ENCODE measurements at regions not wholly inside any gene's neighbourhood (a gene's known extent, or its start where the extent isn't known, plus 50 kb on each side); places are given as distances from the start of the nearest gene placed in this dataset.
A peak's percentile ranks its signal among the peaks of the same experiment; 100 is the strongest.

DNA sequence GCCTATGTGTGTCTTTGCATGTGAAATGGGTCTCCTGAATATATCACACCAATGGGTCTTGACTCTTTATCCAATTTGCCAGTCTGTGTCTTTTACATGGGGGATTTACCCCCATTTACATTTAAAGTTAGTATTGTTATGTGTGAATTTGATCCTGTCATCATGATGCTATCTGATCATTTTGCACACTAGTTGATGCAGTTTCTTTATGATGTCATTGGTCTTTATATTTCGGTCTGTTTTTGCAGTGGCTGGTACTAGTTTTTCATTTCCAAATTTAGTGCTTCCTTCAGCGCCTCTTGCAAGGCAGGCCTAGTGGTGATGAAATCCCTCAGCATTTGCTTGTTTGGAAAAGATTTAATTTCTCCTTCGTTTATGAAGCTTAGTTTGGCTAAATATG is 555.2 kb upstream of the BTBD3 start:
- no peak overlapping the region for H3K27ac ChIP-seq
- H3K9me3 ChIP-seq = no peaks in the 10 kb centered on the region
- no peak for ATAC-seq
- H3K27me3 ChIP-seq (ENCODE audit: low read depth) = no peaks in the 10 kb centered on the region
- no peaks in the 10 kb centered on the region for H3K4me1 ChIP-seq
- H3K36me3 ChIP-seq = no peaks in the 10 kb centered on the region
- no peak for DNase-seq
- H3K4me3 ChIP-seq = no peak overlapping the region
- intact Hi-C loops (cut with DNase I) = no loop called here
- TF ChIP-seq, protein P1, sequence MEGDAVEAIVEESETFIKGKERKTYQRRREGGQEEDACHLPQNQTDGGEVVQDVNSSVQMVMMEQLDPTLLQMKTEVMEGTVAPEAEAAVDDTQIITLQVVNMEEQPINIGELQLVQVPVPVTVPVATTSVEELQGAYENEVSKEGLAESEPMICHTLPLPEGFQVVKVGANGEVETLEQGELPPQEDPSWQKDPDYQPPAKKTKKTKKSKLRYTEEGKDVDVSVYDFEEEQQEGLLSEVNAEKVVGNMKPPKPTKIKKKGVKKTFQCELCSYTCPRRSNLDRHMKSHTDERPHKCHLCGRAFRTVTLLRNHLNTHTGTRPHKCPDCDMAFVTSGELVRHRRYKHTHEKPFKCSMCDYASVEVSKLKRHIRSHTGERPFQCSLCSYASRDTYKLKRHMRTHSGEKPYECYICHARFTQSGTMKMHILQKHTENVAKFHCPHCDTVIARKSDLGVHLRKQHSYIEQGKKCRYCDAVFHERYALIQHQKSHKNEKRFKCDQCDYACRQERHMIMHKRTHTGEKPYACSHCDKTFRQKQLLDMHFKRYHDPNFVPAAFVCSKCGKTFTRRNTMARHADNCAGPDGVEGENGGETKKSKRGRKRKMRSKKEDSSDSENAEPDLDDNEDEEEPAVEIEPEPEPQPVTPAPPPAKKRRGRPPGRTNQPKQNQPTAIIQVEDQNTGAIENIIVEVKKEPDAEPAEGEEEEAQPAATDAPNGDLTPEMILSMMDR (IDR thresholded peaks at IDR 0.05) = no peak

DNA sequence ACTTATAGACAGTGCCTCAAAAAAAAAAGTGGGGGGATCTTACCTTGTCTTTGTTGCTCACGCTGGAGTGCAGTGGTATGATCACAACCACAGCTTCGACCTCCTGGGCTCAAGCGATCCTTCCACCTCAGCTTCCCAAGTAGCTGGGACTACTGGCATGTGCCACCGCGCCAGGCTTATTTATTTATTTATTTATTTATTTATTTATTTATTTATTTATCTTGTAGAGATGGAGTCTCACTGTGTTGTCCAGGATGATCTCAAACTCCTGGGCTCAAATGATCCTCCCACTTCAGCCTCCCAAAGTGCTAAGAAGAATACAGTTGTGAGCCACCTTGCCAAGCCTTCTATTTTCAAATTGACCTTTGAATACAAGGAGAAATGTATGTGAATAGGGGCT is 553.0 kb upstream of the BTBD3 start:
- no peaks in the 10 kb centered on the region for H3K4me1 ChIP-seq
- no peak overlapping the region for H3K27ac ChIP-seq
- no peaks in the 10 kb centered on the region for H3K27me3 ChIP-seq (ENCODE audit: low read depth)
- DNase-seq (no peak), ATAC-seq (no peak)
- intact Hi-C loops (cut with DNase I) = no loop called here
- no peaks in the 10 kb centered on the region for H3K36me3 ChIP-seq
- H3K4me3 ChIP-seq = no peak overlapping the region
- TF ChIP-seq, protein P1 (IDR thresholded peaks at IDR 0.05) = no peak
- H3K9me3 ChIP-seq = no peaks in the 10 kb centered on the region

DNA sequence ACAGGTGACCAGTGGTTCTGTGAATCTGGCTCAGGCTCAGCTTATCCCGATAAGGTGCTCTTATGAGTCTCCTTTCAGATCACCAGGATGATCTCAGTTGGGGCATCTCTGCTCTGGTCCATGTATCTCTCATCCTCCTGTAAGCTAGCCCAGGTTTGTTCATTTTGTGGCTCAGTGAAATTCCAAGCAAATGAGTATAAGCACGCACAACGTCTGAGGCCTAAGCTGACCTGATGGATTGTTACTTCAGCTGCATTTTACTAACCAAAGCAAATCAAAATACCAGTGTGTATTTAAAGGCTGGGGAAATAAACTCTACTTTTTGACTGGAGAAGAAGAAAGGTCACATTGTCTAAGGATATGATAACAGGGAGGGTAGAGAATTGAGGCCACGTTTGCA is 551.0 kb upstream of the BTBD3 start:
- intact Hi-C loops (cut with DNase I) = no loop called here
- DNase-seq (no peak), ATAC-seq (no peak)
- Histone ChIP-seq H3K9me3 (no peaks in the 10 kb centered on the region), H3K36me3 (no peaks in the 10 kb centered on the region), H3K27ac (no peak overlapping the region), H3K27me3 (ENCODE audit: low read depth) (no peaks in the 10 kb centered on the region), H3K4me3 (no peak overlapping the region), H3K4me1 (no peaks in the 10 kb centered on the region)
- TF ChIP-seq, protein P1 (IDR thresholded peaks at IDR 0.05) = no peak

DNA sequence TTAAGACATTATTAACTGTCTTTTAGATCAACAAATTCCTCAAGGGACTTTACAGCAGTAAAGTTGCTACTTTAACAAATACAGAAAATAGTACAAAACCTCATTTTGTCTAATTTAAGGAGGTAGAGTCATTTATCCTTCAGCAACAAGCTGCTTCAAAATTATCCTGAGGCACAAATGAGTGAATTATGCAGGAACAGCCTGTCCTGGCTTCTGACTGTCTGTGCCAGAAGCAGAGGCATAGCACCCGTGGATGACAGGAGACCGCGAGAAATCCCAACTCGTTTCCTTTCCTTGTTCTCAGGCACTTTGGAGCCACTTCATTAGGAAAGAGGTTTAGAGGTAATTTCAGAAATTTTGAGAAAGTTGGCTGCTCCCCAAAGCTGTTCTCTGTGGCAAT is 549.2 kb upstream of the BTBD3 start:
- no peak for ATAC-seq
- no peak for DNase-seq
- no peaks in the 10 kb centered on the region for H3K36me3 ChIP-seq
- TF ChIP-seq, protein P1 (IDR thresholded peaks at IDR 0.05) = no peak
- intact Hi-C loops (cut with DNase I) = no loop called here
- H3K4me1 ChIP-seq = no peaks in the 10 kb centered on the region
- no peak overlapping the region for H3K27ac ChIP-seq
- no peak overlapping the region for H3K4me3 ChIP-seq
- H3K27me3 ChIP-seq (ENCODE audit: low read depth) = no peaks in the 10 kb centered on the region
- H3K9me3 ChIP-seq = no peaks in the 10 kb centered on the region

DNA sequence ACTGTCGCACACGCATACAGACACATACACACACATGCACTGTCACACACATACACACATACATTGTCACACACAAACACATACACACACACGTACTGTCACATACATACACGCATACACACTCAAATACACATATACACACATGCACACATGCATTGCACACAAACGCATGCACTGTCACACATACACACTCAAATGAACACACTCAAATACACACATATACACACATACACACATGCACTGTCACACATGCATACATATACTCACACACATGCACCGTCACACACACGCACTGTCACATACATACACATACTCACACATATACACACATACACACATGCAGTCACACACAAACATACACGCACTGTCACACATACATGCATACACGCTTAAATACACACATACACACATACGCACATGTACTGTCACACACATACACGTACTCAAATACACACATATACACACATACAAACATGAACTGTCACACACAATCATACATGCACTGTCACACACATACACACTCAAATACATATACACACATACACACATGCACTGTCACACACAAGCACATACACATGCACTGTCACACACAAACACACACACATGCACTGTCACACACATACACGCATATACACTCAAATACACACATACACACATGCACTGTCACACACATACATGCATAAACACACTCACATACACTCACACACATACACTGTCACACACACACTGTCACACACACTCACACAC is 548.6 kb upstream of the BTBD3 start:
- Histone ChIP-seq H3K27ac (no peak overlapping the region), H3K4me1 (no peaks in the 10 kb centered on the region), H3K4me3 (no peak overlapping the region), H3K36me3 (no peaks in the 10 kb centered on the region), H3K9me3 (no peaks in the 10 kb centered on the region), H3K27me3 (ENCODE audit: low read depth) (no peaks in the 10 kb centered on the region)
- TF ChIP-seq, protein P1 (IDR thresholded peaks at IDR 0.05) = no peak
- no peak for DNase-seq
- ATAC-seq = peak in 1 of 2 donors; percentile 11
- intact Hi-C loops (cut with DNase I) = no loop called here
